Stimulated activated CD8-positive, alpha-beta memory T cell treated with anti-CD3 and anti-CD28 coated beads, Interleukin-2, amount 100 ng/mL, for 48 hours (primary cell): ENCODE measurements at regions not wholly inside any gene's neighbourhood (a gene's known extent, or its start where the extent isn't known, plus 50 kb on each side); places are given as distances from the start of the nearest gene placed in this dataset.
A peak's percentile ranks its signal among the peaks of the same experiment; 100 is the strongest.
"Not testable (repeated sequence)": the region's sequence is repeated elsewhere in the genome, so short reads cannot be mapped to it uniquely, and the experiment has no call there.

Source experiments
- DNase-seq, 2 donors: peaks; one replicate each; pipeline ENCODE4 v3.0.0-alpha.2; 2020; ENCODE audit warnings: low read depth in 2 of 2

DNA sequence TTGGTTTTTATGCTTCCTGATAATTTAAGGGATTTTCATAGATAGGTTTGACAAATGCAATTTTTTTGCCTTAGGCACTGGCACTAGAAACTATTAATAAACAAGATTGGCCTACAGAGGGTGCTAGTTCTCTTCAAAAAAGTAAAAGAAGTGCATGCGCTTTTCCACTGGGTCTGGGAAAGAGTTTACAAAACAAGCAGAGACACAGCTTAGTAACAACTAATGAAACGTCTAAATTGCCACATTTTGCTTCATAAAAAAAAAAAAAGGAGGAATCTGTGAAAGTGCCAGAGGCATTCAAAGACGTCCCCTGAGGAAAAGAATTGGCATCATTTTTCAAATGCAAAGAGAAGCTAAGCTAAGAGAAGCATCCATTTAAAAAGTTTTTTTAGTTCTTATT, 58.3 kb upstream of the EEA1 start:
- DNase-seq, result no peak

GRCh38 chr12:92987846-92988621, 58.9 kb upstream of the EEA1 start:
- peak in 1 of 2 donors; percentile 17 for DNase-seq

DNA sequence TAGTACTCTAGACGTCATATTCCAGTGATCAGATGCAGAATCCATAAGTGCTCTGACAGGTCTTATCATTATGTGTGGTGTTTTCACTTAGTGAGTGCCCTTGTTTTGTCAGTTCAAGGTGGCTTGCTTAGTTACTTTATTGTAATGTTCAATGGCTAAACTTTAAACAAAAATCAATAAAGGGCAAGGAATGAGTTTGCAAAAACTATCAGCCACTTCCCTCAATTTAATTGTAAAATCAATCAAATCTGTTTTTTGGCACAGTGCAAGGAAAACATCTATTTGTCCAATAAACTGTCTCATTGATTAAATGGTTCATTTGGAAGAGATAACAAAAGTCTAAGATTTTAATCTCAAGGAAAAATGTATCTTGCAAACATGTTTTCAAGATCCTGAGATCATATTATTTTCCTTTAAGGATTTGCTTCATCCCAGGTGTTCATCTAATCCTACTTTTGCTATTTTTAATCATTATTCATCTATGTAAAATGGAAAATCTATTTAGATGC, 59.6 kb upstream of the EEA1 start:
- DNase-seq, result no peak

DNA sequence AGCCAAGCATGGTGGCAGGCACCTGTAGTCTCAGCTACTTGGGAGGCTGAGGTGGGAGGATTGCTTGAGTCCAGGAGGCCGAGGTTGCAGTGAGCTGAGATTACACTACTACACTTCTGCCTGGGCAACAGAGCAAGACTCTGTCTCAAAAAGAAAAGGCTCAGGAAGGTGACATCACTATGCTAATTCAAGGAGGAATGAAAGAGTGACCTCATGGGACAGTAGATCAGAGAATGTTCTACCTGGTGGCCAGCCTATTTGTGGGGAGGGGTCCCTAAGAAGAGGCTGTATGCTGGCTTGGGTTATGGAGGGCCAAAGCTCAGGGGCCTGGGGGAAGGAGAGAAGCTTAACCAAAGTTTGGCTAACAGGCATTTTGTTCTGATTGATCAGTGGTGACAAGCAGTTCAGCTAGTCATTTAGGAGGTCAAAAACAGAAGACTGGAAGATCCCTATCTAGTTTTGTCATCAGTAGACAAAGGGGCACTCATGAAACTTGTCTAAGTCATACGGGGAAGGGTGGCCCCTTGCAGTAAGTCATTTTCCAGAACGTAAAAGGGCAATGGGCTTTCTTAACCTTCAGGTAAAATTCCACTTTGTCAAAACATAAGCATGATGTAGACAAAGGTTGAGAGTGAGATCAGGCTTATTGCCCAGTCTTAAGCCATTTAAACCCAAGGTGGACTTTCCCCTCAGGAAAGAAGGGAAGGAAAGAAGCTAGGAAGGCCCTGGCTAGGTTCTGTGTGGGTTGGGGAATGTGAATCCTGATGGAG, 60.8 kb upstream of the EEA1 start:
- peak in 1 of 2 donors; percentile 5 for DNase-seq

- DNase-seq, result no peak
Measured at GRCh38 chr12:92991134-92991533, 62.0 kb upstream of the EEA1 start.

GRCh38 chr12:92992041-92992440, 62.9 kb upstream of the EEA1 start:
- DNase-seq, result no peak

- DNase-seq, result no peak
Measured at GRCh38 chr12:92993259-92993658, 64.2 kb upstream of the EEA1 start.

GRCh38 chr12:92995258-92995903, 66.3 kb upstream of the EEA1 start:
- no peak for DNase-seq

DNA sequence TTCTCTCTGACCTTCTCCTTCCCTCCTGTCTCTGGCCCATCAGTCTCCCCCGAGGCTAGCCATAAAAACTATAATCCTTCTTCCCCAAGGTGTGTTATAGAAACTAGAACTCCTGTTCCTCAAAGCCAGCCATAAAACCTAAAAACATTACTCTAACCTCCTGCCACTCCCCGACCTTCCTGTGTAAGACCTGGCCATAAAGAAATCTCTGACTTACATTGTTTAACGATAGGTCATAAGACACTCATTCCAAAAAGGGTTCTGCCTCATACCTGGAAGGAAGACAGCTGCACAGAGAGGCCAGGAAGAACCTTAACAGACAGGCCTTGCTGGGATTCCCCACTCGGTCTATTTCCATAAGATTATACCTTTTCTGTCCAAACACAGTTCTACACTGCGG, 70.9 kb upstream of the EEA1 start:
- no peak for DNase-seq

DNA sequence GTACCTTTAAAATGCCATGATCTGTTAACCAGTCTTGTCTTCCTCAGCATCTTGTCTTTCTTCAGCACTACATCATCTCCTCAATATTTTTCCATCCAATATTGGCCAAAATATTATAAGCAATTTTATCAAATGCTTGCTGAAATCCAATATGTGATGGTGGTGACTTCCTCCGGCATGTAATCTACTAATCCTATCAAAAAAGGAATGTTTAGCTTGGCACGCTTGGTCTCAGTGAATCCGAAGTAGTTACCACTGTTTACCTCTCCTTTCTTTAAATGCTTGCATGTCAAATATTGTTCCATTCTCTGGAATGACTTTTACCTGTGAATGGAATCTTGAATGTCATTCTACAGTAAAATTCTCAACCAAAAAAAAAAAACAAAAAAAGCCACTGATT, 72.3 kb upstream of the EEA1 start:
- DNase-seq, result no peak

DNA sequence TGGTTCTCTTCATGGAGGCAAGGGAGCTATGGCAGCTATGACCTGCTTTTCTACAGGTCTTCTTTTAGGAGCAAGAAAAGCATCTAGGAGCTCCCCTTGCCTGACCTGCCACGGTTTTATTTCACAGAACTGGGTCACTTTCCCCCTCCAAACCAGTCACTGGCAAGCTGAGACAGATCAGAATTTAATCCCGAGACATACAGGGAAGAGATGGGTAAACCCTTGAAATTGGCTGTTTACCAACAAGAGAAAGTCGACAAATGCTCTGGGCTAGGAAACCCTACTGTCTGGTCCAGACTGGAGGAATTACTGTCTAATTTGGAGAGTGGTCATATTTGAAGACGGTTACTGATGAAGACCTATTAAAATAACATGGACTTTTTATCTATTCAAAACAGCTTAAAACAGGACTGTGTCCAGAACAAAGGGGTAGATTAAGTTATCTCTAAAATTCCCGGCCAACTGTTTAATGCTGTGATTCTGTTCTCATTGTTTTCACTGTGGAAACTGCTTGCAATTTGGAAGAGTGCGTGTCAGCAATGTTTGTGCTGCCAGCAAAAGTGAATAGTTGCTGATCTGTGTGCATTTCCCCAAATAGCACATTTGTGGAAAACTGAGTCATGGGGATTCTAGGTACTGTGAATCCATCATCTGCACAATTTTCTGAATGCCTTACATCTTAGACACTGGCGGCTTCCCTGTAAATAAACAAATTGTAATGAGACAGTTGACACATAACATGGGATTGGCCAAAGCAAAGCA, 73.4 kb upstream of the EEA1 start:
- DNase-seq, result no peak

- no peak for DNase-seq
Measured at GRCh38 chr12:93003531-93004239, 74.6 kb upstream of the EEA1 start.

DNA sequence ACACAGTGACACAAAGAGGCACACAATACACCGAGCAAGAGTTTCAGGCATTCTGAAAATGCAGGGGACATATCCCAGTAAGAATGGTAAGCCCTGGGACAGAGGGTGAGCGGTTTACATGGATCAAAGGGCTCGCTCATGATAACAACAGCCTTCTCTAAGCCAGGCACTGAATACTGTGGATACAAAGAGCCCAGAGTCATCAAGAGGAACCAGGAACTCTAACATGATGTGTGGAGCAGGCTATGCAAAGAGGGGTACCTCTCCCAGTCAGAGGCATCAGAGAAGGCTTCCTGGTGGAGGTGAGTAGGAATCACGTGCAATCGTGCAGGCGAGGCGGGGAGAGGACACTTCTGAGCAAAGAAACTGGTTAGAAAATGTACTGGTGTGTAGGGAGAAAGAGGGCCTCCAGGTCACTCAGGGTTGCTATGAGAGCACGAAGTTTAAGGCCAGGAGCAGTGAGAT, 76.9 kb upstream of the EEA1 start:
- DNase-seq, result no peak

DNA sequence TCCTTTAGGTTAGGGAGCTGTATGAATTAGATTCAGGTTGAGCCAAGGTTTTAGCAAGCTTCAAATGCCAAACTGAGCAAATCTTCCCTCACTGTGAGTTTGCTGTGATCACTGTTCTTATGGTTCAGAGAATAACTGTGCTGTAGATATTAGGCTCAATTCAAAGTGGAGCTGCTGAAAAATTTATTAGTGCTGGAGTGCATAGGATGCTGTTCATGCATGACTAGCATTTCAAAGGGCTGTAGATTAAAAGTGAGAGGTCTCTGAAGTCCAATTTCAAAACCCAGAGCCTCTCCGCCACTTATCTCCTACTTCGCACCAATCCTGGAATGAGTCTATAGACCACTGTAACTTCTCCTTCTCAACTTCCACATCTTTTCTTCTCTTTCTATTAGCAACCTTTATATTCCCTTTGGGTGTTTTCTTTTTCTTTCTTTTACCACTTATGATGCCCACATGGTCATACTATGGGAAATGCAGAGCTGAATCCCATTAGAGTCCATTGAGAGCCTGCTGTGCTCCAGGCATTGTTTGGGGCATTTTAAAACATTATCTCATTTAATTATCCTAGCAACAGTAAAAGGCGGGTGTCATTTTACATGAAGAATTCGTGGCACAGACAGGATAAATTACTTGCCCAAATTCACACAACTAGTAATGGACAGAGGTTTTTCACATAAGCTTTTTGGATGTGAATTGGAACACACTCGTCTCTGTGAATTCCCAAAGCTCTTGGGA, 77.5 kb upstream of the EEA1 start:
- DNase-seq, result no peak

GRCh38 chr12:93007544-93007943, 78.4 kb upstream of the EEA1 start:
- no peak for DNase-seq

- DNase-seq, result no peak
Measured at GRCh38 chr12:93008044-93008778, 79.1 kb upstream of the EEA1 start.

DNA sequence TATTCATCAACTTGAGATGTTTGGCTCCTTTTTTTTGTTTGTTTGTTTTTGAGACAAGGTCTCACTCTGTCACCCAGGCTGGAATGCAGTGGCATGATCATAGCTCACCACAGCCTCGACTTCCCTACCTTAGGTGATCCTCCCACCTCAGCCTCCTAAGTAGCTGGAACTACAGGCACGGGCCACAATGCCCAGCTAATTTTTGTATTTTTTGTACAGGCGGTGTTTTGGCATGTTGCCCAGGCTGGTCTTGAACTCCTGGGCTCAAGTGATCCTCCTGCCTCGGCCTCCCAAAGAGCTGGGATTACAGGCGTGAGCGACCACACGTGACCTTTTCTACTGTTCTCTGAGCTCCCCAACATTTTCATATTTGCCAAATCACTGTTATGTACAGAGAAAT, 79.8 kb upstream of the EEA1 start:
- DNase-seq, result not testable (repeated sequence)

DNA sequence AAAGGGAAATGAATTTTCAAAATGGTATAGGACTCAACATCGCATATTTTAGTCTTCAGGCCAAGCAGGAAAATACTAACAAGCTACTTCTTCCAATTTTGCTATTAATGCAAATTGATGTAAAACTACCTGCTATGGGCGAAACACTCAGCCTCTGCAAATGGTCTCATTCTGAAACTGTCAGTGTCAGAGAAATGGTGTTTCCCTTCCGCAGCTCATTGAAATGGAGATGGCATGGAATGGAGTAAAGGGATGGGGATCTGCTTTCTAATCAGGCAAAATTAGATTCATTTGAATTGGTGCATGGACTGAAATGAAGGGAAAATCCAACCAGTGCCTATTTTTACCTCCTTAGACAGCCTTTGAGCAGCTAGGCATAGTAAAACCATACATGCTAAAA, 80.4 kb upstream of the EEA1 start:
- DNase-seq, result no peak

DNA sequence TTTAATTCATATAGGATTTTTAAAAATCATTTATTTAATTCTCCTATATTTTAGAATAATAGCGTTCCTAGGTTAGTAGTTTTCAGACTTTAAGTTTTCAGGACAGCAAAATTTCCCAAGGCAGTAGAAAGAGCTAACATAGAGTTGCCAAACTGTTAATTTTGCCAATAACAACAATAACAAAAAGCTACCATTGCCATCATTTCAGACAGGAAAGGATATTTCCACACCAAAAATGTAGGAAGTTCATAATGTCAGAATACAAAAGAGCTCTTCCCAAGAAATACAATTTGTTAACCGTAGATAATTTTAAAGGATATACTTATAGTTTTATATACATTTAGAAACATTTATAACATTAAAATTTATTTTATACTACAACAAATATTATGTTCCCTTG, 81.4 kb upstream of the EEA1 start:
- no peak for DNase-seq

GRCh38 chr12:93011100-93011499, 82.0 kb upstream of the EEA1 start:
- no peak for DNase-seq
